HEK293 (cell line): ENCODE measurements at regions not wholly inside any gene's neighbourhood (a gene's known extent, or its start where the extent isn't known, plus 50 kb on each side); places are given as distances from the start of the nearest gene placed in this dataset.

Source experiments
- CTCF ChIP-seq: fragments of 450-650 bp; formaldehyde crosslinking; IDR thresholded peaks from 2 replicates; pipeline ENCODE4 v1.5.1; 2016; ENCODE audit warnings: missing biosample characterization, missing genetic modification characterization
- ZBTB26 ChIP-seq: fragments of 450-650 bp; formaldehyde crosslinking; optimal IDR thresholded peaks from 2 replicates; pipeline ENCODE3; 2016; ENCODE audit warnings: missing biosample characterization, mild to moderate bottlenecking, missing genetic modification characterization
- ZNF138 ChIP-seq: fragments of 450-650 bp; formaldehyde crosslinking; IDR thresholded peaks from 2 replicates; pipeline ENCODE4 v1.5.1; 2016; ENCODE audit warnings: missing biosample characterization, missing genetic modification characterization, borderline replicate concordance
- ZNF473 ChIP-seq: fragments of 450-650 bp; formaldehyde crosslinking; IDR thresholded peaks from 2 replicates; pipeline ENCODE4 v1.5.1; 2017; ENCODE audit warnings: missing biosample characterization, missing genetic modification characterization
- ZNF76 ChIP-seq: fragments of 450-650 bp; formaldehyde crosslinking; IDR thresholded peaks from 2 replicates; pipeline ENCODE4; 2016; ENCODE audit warnings: low read depth, missing biosample characterization, missing genetic modification characterization, borderline replicate concordance
- TF ChIP-seq, protein P1 (sequence below): fragments of 450-650 bp; formaldehyde crosslinking; IDR thresholded peaks from 2 replicates; pipeline ENCODE4 v1.5.1; 2016; ENCODE audit warnings: missing biosample characterization, missing genetic modification characterization, low read depth

DNA sequence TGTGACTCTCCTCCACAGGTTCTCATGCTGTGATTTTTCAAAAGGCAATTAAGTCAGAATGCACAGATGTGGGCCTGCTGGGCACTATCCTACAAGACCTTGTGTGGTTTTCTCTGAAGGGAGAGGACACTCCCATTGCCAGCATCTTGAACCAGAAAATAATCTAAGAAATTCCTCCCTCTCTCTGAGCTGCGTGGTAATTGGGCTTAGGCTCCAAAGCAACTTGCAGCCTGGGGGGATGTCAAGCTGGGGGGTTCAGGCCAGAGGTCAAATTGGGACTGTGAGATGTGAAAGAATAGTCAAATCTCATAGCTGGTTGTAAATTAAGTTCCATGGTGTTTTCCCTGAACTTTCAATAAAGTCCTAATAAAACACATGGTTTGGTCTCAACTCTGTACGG lies 350.6 kb upstream of the SLC7A11 start:
- TF ChIP-seq CTCF (no peak), ZBTB26 (tag by site-specific recombination) (no peak), ZNF473 (tag by site-specific recombination) (no peak), ZNF138 (tag by site-specific recombination) (no peak), ZNF76 (no peak)
- TF ChIP-seq, protein P1, sequence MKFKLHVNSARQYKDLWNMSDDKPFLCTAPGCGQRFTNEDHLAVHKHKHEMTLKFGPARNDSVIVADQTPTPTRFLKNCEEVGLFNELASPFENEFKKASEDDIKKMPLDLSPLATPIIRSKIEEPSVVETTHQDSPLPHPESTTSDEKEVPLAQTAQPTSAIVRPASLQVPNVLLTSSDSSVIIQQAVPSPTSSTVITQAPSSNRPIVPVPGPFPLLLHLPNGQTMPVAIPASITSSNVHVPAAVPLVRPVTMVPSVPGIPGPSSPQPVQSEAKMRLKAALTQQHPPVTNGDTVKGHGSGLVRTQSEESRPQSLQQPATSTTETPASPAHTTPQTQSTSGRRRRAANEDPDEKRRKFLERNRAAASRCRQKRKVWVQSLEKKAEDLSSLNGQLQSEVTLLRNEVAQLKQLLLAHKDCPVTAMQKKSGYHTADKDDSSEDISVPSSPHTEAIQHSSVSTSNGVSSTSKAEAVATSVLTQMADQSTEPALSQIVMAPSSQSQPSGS, result no peak
